Right lung (tissue), 2 donors: ENCODE measurements at regions not wholly inside any gene's neighbourhood (a gene's known extent, or its start where the extent isn't known, plus 50 kb on each side); places are given as distances from the start of the nearest gene placed in this dataset.
"Not testable (repeated sequence)": the region's sequence is repeated elsewhere in the genome, so short reads cannot be mapped to it uniquely, and the experiment has no call there.

Experiments
- DNase-seq, 2 donors: peaks; one replicate each; pipeline ENCODE4 v3.0.0-alpha.2; 2013

GRCh38 chr7:27032839-27033238 is 63.0 kb downstream of the HOXA1 start:
- DNase-seq, result no peak

- DNase-seq, result peak; percentile 9 to 10
These were observed 64.3 kb downstream of the HOXA1 start for GRCh38 chr7:27031289-27032172.

- DNase-seq, result no peak
These were observed 65.3 kb downstream of the HOXA1 start for GRCh38 chr7:27030393-27031050.

- no peak for DNase-seq
These were observed 70.5 kb downstream of the HOXA1 start for GRCh38 chr7:27025270-27025669.

- no peak for DNase-seq
These were observed 85.7 kb downstream of the HOXA1 start for GRCh38 chr7:27010068-27010467.

GRCh38 chr7:27000496-27000895 is 95.3 kb downstream of the HOXA1 start:
- no peak for DNase-seq

GRCh38 chr7:26998284-26998683 is 97.5 kb downstream of the HOXA1 start:
- not testable (repeated sequence) for DNase-seq

- no peak for DNase-seq
These were observed 100.1 kb downstream of the HOXA1 start for GRCh38 chr7:26995666-26996065.

GRCh38 chr7:26993816-26994810 is 101.7 kb downstream of the HOXA1 start:
- DNase-seq, result no peak

GRCh38 chr7:26992670-26993069 is 103.1 kb downstream of the HOXA1 start:
- DNase-seq, result no peak

GRCh38 chr7:26991796-26992195 is 104.0 kb downstream of the HOXA1 start:
- DNase-seq, result no peak

- no peak for DNase-seq
These were observed 105.7 kb downstream of the HOXA1 start for GRCh38 chr7:26989897-26990670.

GRCh38 chr7:26988836-26989374 is 106.9 kb downstream of the HOXA1 start:
- DNase-seq, result no peak

- no peak for DNase-seq
These were observed 108.5 kb downstream of the HOXA1 start for GRCh38 chr7:26987338-26987737.

- no peak for DNase-seq
These were observed 113.8 kb upstream of the SKAP2 start for GRCh38 chr7:26978146-26978545.

GRCh38 chr7:26976840-26977239 is 112.5 kb upstream of the SKAP2 start:
- no peak for DNase-seq

GRCh38 chr7:26971924-26972323 is 107.5 kb upstream of the SKAP2 start:
- not testable (repeated sequence) for DNase-seq

GRCh38 chr7:26965724-26966123 is 101.3 kb upstream of the SKAP2 start:
- DNase-seq, result no peak

- no peak for DNase-seq
These were observed 99.9 kb upstream of the SKAP2 start for GRCh38 chr7:26964156-26964808.

GRCh38 chr7:26959290-26959689 is 94.9 kb upstream of the SKAP2 start:
- no peak for DNase-seq
